ENCODE measurements at regions not wholly inside any gene's neighbourhood (a gene's known extent, or its start where the extent isn't known, plus 50 kb on each side); places are given as distances from the start of the nearest gene placed in this dataset.
"Not testable (repeated sequence)": the region's sequence is repeated elsewhere in the genome, so short reads cannot be mapped to it uniquely, and the experiment has no call there.

GRCh38 chr12:131356485-131357184 lies 354.3 kb upstream of the SFSWAP start:
- H3K4me1 Mint-ChIP-seq (ENCODE audit: low read depth) = no peaks in the 10 kb centered on the region
- peaks cover 28% of the 10 kb centered on the region for H3K27me3 Mint-ChIP-seq
- no peaks in the 10 kb centered on the region for H3K9me3 Mint-ChIP-seq
- H3K4me3 Mint-ChIP-seq = no peak overlapping the region
- H3K27ac Mint-ChIP-seq = no peak overlapping the region
- no peaks in the 10 kb centered on the region for H3K36me3 Mint-ChIP-seq (ENCODE audit: low read depth)

GRCh38 chr12:131357185-131357747 lies 353.6 kb upstream of the SFSWAP start:
- Mint-ChIP-seq H3K27me3 (peaks cover 28% of the 10 kb centered on the region), H3K27ac (no peak overlapping the region), H3K9me3 (no peaks in the 10 kb centered on the region), H3K4me1 (ENCODE audit: low read depth) (no peaks in the 10 kb centered on the region), H3K36me3 (ENCODE audit: low read depth) (no peaks in the 10 kb centered on the region), H3K4me3 (no peak overlapping the region)

- Mint-ChIP-seq H3K9me3 (no peaks in the 10 kb centered on the region), H3K4me3 (no peak overlapping the region), H3K4me1 (ENCODE audit: low read depth) (no peaks in the 10 kb centered on the region), H3K27me3 (peaks cover 28% of the 10 kb centered on the region), H3K27ac (no peak overlapping the region), H3K36me3 (ENCODE audit: low read depth) (no peaks in the 10 kb centered on the region)
Measured at GRCh38 chr12:131357920-131358319, 353.0 kb upstream of the SFSWAP start.

GRCh38 chr12:131362291-131363211 lies 348.3 kb upstream of the SFSWAP start:
- Mint-ChIP-seq H3K27ac (no peak overlapping the region), H3K36me3 (ENCODE audit: low read depth) (no peaks in the 10 kb centered on the region), H3K27me3 (peaks cover 14% of the 10 kb centered on the region), H3K4me3 (no peak overlapping the region), H3K9me3 (no peaks in the 10 kb centered on the region), H3K4me1 (ENCODE audit: low read depth) (no peaks in the 10 kb centered on the region)

- no peaks in the 10 kb centered on the region for H3K4me1 Mint-ChIP-seq (ENCODE audit: low read depth)
- H3K9me3 Mint-ChIP-seq = no peaks in the 10 kb centered on the region
- no peaks in the 10 kb centered on the region for H3K36me3 Mint-ChIP-seq (ENCODE audit: low read depth)
- H3K27ac Mint-ChIP-seq = no peak overlapping the region
- H3K4me3 Mint-ChIP-seq = no peak overlapping the region
- H3K27me3 Mint-ChIP-seq = peaks cover 12% of the 10 kb centered on the region
Measured at GRCh38 chr12:131363393-131363792, 347.5 kb upstream of the SFSWAP start.

GRCh38 chr12:131363841-131364495 lies 346.9 kb upstream of the SFSWAP start:
- H3K9me3 Mint-ChIP-seq = no peaks in the 10 kb centered on the region

GRCh38 chr12:131364903-131365820 lies 345.7 kb upstream of the SFSWAP start:
- Mint-ChIP-seq H3K4me3 (no peak overlapping the region), H3K4me1 (ENCODE audit: low read depth) (no peaks in the 10 kb centered on the region), H3K27ac (no peak overlapping the region), H3K27me3 (no peaks in the 10 kb centered on the region), H3K36me3 (ENCODE audit: low read depth) (no peaks in the 10 kb centered on the region), H3K9me3 (no peaks in the 10 kb centered on the region)

More at GRCh38 chr12:131363841-131364495, 346.9 kb upstream of the SFSWAP start:
- H3K4me3 Mint-ChIP-seq = no peak overlapping the region
- no peak overlapping the region for H3K27ac Mint-ChIP-seq
- H3K4me1 Mint-ChIP-seq (ENCODE audit: low read depth) = no peaks in the 10 kb centered on the region
- H3K27me3 Mint-ChIP-seq = peaks cover 8% of the 10 kb centered on the region
- H3K36me3 Mint-ChIP-seq (ENCODE audit: low read depth) = no peaks in the 10 kb centered on the region

GRCh38 chr12:131365821-131366260 lies 345.0 kb upstream of the SFSWAP start:
- Mint-ChIP-seq H3K27me3 (no peaks in the 10 kb centered on the region), H3K27ac (no peak overlapping the region)

GRCh38 chr12:131366261-131366871 lies 344.5 kb upstream of the SFSWAP start:
- Mint-ChIP-seq H3K27ac (no peak overlapping the region), H3K27me3 (no peaks in the 10 kb centered on the region), H3K4me3 (no peak overlapping the region), H3K9me3 (no peaks in the 10 kb centered on the region), H3K4me1 (ENCODE audit: low read depth) (no peaks in the 10 kb centered on the region), H3K36me3 (ENCODE audit: low read depth) (no peaks in the 10 kb centered on the region)

More at GRCh38 chr12:131365821-131366260, 345.0 kb upstream of the SFSWAP start:
- Mint-ChIP-seq H3K9me3 (no peaks in the 10 kb centered on the region), H3K4me3 (no peak overlapping the region), H3K36me3 (ENCODE audit: low read depth) (no peaks in the 10 kb centered on the region), H3K4me1 (ENCODE audit: low read depth) (no peaks in the 10 kb centered on the region)

- H3K27me3 Mint-ChIP-seq = not testable (repeated sequence)
Measured at GRCh38 chr12:131367067-131367982, 343.6 kb upstream of the SFSWAP start.

GRCh38 chr12:131367983-131368667 lies 342.8 kb upstream of the SFSWAP start:
- H3K9me3 Mint-ChIP-seq = no peaks in the 10 kb centered on the region
- H3K36me3 Mint-ChIP-seq (ENCODE audit: low read depth) = no peaks in the 10 kb centered on the region

More at GRCh38 chr12:131367067-131367982, 343.6 kb upstream of the SFSWAP start:
- not testable (repeated sequence) for H3K36me3 Mint-ChIP-seq (ENCODE audit: low read depth); H3K4me1 Mint-ChIP-seq (ENCODE audit: low read depth); H3K27ac Mint-ChIP-seq; H3K9me3 Mint-ChIP-seq; H3K4me3 Mint-ChIP-seq

GRCh38 chr12:131368668-131369071 lies 342.2 kb upstream of the SFSWAP start:
- no peaks in the 10 kb centered on the region for H3K36me3 Mint-ChIP-seq (ENCODE audit: low read depth)
- no peaks in the 10 kb centered on the region for H3K9me3 Mint-ChIP-seq
- H3K27ac Mint-ChIP-seq = no peak overlapping the region
- no peaks in the 10 kb centered on the region for H3K27me3 Mint-ChIP-seq
- no peak overlapping the region for H3K4me3 Mint-ChIP-seq
- no peaks in the 10 kb centered on the region for H3K4me1 Mint-ChIP-seq (ENCODE audit: low read depth)

More at GRCh38 chr12:131367983-131368667, 342.8 kb upstream of the SFSWAP start:
- no peaks in the 10 kb centered on the region for H3K4me1 Mint-ChIP-seq (ENCODE audit: low read depth)
- no peak overlapping the region for H3K4me3 Mint-ChIP-seq
- H3K27ac Mint-ChIP-seq = no peak overlapping the region
- H3K27me3 Mint-ChIP-seq = no peaks in the 10 kb centered on the region
